SK-N-SH treated with all-trans-retinoic acid at 6 μM for 48 hours (cell line): ENCODE measurements at regions not wholly inside any gene's neighbourhood (a gene's known extent, or its start where the extent isn't known, plus 50 kb on each side); places are given as distances from the start of the nearest gene placed in this dataset.
A peak's percentile ranks its signal among the peaks of the same experiment; 100 is the strongest.
"Not testable (repeated sequence)": the region's sequence is repeated elsewhere in the genome, so short reads cannot be mapped to it uniquely, and the experiment has no call there.

ENCODE experiments used
- ATAC-seq: fragments of 200-7000 bp; cut with Tn5 transposase; 3 replicates; pipeline ENCODE4 v1.9.1; 2020; ENCODE audit warnings: mild to moderate bottlenecking, moderate library complexity
- ARNTL ChIP-seq: fragments of 450-650 bp; formaldehyde crosslinking; IDR thresholded peaks from 2 replicates; pipeline ENCODE4 v1.5.0; 2020; ENCODE audit warnings: low read depth, mild to moderate bottlenecking, moderate library complexity, borderline replicate concordance
- BACH2 ChIP-seq: fragments of 250-450 bp; sonication (Bioruptor Pico); IDR thresholded peaks from 2 replicates; pipeline ENCODE4 v1.9.0; 2021; ENCODE audit warnings: mild to moderate bottlenecking, borderline replicate concordance
- CREB5 ChIP-seq: fragments of 250-450 bp; sonication (Bioruptor Pico); IDR thresholded peaks from 2 replicates; pipeline ENCODE4 v1.5.1; 2020; ENCODE audit warnings: low read depth, mild to moderate bottlenecking, moderate library complexity
- CSDC2 ChIP-seq: fragments of 250-450 bp; sonication (Bioruptor Pico); IDR thresholded peaks from 2 replicates; pipeline ENCODE4 v1.5.0; 2020; ENCODE audit warnings: mild to moderate bottlenecking, moderate library complexity
- CSRNP3 ChIP-seq: fragments of 250-450 bp; sonication (Bioruptor Pico); IDR thresholded peaks from 2 replicates; pipeline ENCODE4 v1.5.1; 2021; ENCODE audit warnings: mild to moderate bottlenecking, moderate library complexity
- ESRRG ChIP-seq: fragments of 250-450 bp; sonication (Bioruptor Pico); IDR thresholded peaks from 2 replicates; pipeline ENCODE4 v1.6.1; 2021; ENCODE audit warnings: mild to moderate bottlenecking
- GLIS3 ChIP-seq: fragments of 250-450 bp; sonication (Bioruptor Pico); IDR thresholded peaks from 2 replicates; pipeline ENCODE4 v1.5.0; 2020; ENCODE audit warnings: mild to moderate bottlenecking, moderate library complexity
- ISL1 ChIP-seq: fragments of 250-450 bp; sonication (Bioruptor Pico); IDR thresholded peaks from 2 replicates; pipeline ENCODE4 v2.1.2; 2022; ENCODE audit warnings: mild to moderate bottlenecking, moderate library complexity
- POU6F1 ChIP-seq: fragments of 250-450 bp; sonication (Bioruptor Pico); IDR thresholded peaks from 2 replicates; pipeline ENCODE4 v1.8.0; 2021; ENCODE audit warnings: low read depth, mild to moderate bottlenecking, moderate library complexity, borderline replicate concordance
- PPARA ChIP-seq: fragments of 250-450 bp; sonication (Bioruptor Pico); IDR thresholded peaks from 2 replicates; pipeline ENCODE4 v1.5.0; 2020; ENCODE audit warnings: mild to moderate bottlenecking, borderline replicate concordance
- RARB ChIP-seq: fragments of 250-450 bp; sonication (Bioruptor Pico); IDR thresholded peaks from 2 replicates; pipeline ENCODE4 v1.8.0; 2021; ENCODE audit warnings: mild to moderate bottlenecking, moderate library complexity
- SNAI2 ChIP-seq: fragments of 250-450 bp; sonication (Bioruptor Pico); IDR thresholded peaks from 2 replicates; pipeline ENCODE4 v1.5.0; 2020; ENCODE audit warnings: mild to moderate bottlenecking, moderate library complexity
- TCF4 ChIP-seq: fragments of 250-450 bp; sonication (Bioruptor Pico); IDR thresholded peaks from 2 replicates; pipeline ENCODE4 v1.8.0; 2021; ENCODE audit warnings: mild to moderate bottlenecking, moderate library complexity, borderline replicate concordance
- TOX ChIP-seq: fragments of 250-450 bp; sonication (Bioruptor Pico); IDR thresholded peaks from 2 replicates; pipeline ENCODE4 v1.8.0; 2021; ENCODE audit warnings: mild to moderate bottlenecking, moderate library complexity, borderline replicate concordance
- TSHZ2 ChIP-seq: fragments of 250-450 bp; sonication (Bioruptor Pico); IDR thresholded peaks from 2 replicates; pipeline ENCODE4 v1.5.0; 2020; ENCODE audit warnings: mild to moderate bottlenecking, moderate library complexity
- ZC3H10 ChIP-seq: fragments of 250-450 bp; sonication (Bioruptor Pico); IDR thresholded peaks from 2 replicates; pipeline ENCODE4 v1.5.1; 2021; ENCODE audit warnings: mild to moderate bottlenecking, moderate library complexity
- ZFP3 ChIP-seq: fragments of 250-450 bp; sonication (Bioruptor Pico); IDR thresholded peaks from 2 replicates; pipeline ENCODE4 v1.5.0; 2020; ENCODE audit warnings: mild to moderate bottlenecking, moderate library complexity
- ZFP30 ChIP-seq: fragments of 450-650 bp; formaldehyde crosslinking; IDR thresholded peaks from 2 replicates; pipeline ENCODE4 v1.5.0; 2022; ENCODE audit warnings: mild to moderate bottlenecking, moderate library complexity
- ZNF565 ChIP-seq: fragments of 450-650 bp; formaldehyde crosslinking; conservative IDR thresholded peaks from 2 replicates; pipeline ENCODE4 v1.5.0; 2020; ENCODE audit warnings: low read depth, mild to moderate bottlenecking, moderate library complexity
- ZNF70 ChIP-seq: fragments of 450-650 bp; formaldehyde crosslinking; IDR thresholded peaks from 2 replicates; pipeline ENCODE4 v1.5.0; 2020; ENCODE audit warnings: mild to moderate bottlenecking, moderate library complexity
- ZNF8 ChIP-seq: fragments of 450-650 bp; formaldehyde crosslinking; IDR thresholded peaks from 2 replicates; pipeline ENCODE4 v1.5.0; 2020; ENCODE audit warnings: mild to moderate bottlenecking, moderate library complexity

GRCh38 chr15:62648954-62649353 lies 393.6 kb upstream of the TPM1 start:
- ATAC-seq: peak; percentile 34; the same call in 2 of the 3 replicates
- no peak for TF ChIP-seq PPARA (CRISPR knock-in tag)
- TF ChIP-seq ESRRG (CRISPR knock-in tag): no peak
- no peak for TF ChIP-seq SNAI2 (CRISPR knock-in tag)
- TF ChIP-seq ISL1 (CRISPR knock-in tag): no peak
- TF ChIP-seq POU6F1 (CRISPR knock-in tag): no peak
- no peak for TF ChIP-seq GLIS3 (CRISPR knock-in tag)
- no peak for TF ChIP-seq CSDC2 (CRISPR knock-in tag)
- no peak for TF ChIP-seq CREB5 (CRISPR knock-in tag)
- TF ChIP-seq ZNF8 (CRISPR knock-in tag): no peak
- no peak for TF ChIP-seq ZC3H10 (CRISPR knock-in tag)

GRCh38 chr15:62649793-62650420 lies 392.6 kb upstream of the TPM1 start:
- TF ChIP-seq ISL1 (CRISPR knock-in tag): no peak
- TF ChIP-seq ZNF8 (CRISPR knock-in tag): no peak
- no peak for TF ChIP-seq GLIS3 (CRISPR knock-in tag)
- TF ChIP-seq RARB (CRISPR knock-in tag): no peak
- no peak for TF ChIP-seq ZNF70 (CRISPR knock-in tag)
- no peak for TF ChIP-seq TSHZ2 (CRISPR knock-in tag)
- TF ChIP-seq TCF4: no peak
- TF ChIP-seq ARNTL: no peak
- TF ChIP-seq, all 23 proteins: peak for 0
- ATAC-seq: no peak

- ATAC-seq: no peak
These were observed 389.4 kb upstream of the TPM1 start for GRCh38 chr15:62653122-62653521.

GRCh38 chr15:62656071-62656470 lies 386.5 kb upstream of the TPM1 start:
- no peak for ATAC-seq
- TF ChIP-seq ZFP3 (CRISPR knock-in tag): no peak
- TF ChIP-seq, all 23 proteins: peak for 0

More at GRCh38 chr15:62653122-62653521, 389.4 kb upstream of the TPM1 start:
- TF ChIP-seq SNAI2 (CRISPR knock-in tag): no peak
- TF ChIP-seq PPARA (CRISPR knock-in tag): no peak

GRCh38 chr15:62657501-62657900 lies 385.0 kb upstream of the TPM1 start:
- ATAC-seq: not testable (repeated sequence)

- ATAC-seq: no peak
- TF ChIP-seq ZNF70 (CRISPR knock-in tag): no peak
- TF ChIP-seq CSDC2 (CRISPR knock-in tag): no peak
- TF ChIP-seq RARB (CRISPR knock-in tag): no peak
- TF ChIP-seq TOX (CRISPR knock-in tag): no peak
- no peak for TF ChIP-seq CSRNP3 (CRISPR knock-in tag)
- TF ChIP-seq SNAI2 (CRISPR knock-in tag): no peak
- TF ChIP-seq ZNF565 (CRISPR knock-in tag): no peak
- TF ChIP-seq BACH2 (CRISPR knock-in tag): no peak
- TF ChIP-seq POU6F1 (CRISPR knock-in tag): no peak
- TF ChIP-seq ZFP30 (CRISPR knock-in tag): no peak
- no peak for TF ChIP-seq ISL1 (CRISPR knock-in tag)
- no peak for TF ChIP-seq TSHZ2 (CRISPR knock-in tag)
These were observed 384.0 kb upstream of the TPM1 start for GRCh38 chr15:62658498-62658897.
